Cardiac fibroblast (primary cell): ENCODE measurements at regions not wholly inside any gene's neighbourhood (a gene's known extent, or its start where the extent isn't known, plus 50 kb on each side); places are given as distances from the start of the nearest gene placed in this dataset.

Experiments
- DNase-seq, 2 donors: peaks; one replicate each; pipeline versions ENCODE4 v3.0.0 to v3.0.0-alpha.2; 2010; ENCODE audit warnings: low read depth in 2 of 2
- H3K4me3 ChIP-seq, 2 donors: replicated peaks in 1 of 2; 1 replicate in 1 of 2; 2 replicates in 1 of 2; pipeline ENCODE4 v1.5.1; 2011; ENCODE audit warnings: low read depth in 2 of 2, low read length in 2 of 2, mild to moderate bottlenecking in 2 of 2, moderate library complexity in 1 of 2
- TF ChIP-seq, protein P1 (sequence below): IDR thresholded peaks from one replicate; pipeline ENCODE4 v1.5.1; 2011; ENCODE audit warnings: low read depth, mild to moderate bottlenecking, low read length, inconsistent platforms

DNA sequence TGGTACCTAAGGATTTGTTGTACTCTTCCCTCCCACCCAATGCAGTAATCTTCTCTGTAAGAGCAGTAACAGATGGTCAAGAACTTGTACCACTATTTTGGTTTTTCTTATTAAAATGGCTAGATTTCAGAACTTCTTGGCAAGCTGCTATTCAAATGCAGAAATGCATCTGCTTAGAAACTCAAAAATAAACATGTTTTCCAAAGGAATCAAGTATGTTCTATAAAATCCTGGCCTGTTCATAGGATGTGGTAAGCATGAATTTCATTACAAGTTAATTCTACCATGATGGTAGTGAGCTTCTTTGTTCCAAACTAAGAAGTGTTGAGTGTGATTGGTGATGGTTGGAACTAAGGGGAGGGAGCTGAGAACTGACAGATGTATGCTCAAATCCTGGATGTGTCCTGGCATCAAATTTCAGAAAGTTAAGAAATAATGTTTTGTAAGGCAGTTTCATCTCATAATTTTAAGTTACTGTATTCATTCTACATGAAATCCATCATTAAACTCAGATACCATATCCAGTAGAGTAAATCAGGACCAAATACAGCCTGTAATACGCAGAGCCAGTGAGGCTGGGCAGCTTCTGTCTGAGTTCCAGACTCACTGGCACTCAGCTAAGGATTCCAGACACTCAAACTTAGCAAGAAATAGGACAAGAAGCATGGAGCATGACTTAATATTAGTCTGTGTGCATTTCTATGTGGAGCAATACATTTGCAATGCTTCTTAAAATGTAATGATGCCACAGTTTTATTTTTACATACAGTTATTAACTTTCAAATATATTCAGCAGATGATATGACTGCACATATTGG lies 119.6 kb downstream of the TES start:
- no peak for DNase-seq
- TF ChIP-seq, protein P1, sequence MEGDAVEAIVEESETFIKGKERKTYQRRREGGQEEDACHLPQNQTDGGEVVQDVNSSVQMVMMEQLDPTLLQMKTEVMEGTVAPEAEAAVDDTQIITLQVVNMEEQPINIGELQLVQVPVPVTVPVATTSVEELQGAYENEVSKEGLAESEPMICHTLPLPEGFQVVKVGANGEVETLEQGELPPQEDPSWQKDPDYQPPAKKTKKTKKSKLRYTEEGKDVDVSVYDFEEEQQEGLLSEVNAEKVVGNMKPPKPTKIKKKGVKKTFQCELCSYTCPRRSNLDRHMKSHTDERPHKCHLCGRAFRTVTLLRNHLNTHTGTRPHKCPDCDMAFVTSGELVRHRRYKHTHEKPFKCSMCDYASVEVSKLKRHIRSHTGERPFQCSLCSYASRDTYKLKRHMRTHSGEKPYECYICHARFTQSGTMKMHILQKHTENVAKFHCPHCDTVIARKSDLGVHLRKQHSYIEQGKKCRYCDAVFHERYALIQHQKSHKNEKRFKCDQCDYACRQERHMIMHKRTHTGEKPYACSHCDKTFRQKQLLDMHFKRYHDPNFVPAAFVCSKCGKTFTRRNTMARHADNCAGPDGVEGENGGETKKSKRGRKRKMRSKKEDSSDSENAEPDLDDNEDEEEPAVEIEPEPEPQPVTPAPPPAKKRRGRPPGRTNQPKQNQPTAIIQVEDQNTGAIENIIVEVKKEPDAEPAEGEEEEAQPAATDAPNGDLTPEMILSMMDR, result no peak

DNA sequence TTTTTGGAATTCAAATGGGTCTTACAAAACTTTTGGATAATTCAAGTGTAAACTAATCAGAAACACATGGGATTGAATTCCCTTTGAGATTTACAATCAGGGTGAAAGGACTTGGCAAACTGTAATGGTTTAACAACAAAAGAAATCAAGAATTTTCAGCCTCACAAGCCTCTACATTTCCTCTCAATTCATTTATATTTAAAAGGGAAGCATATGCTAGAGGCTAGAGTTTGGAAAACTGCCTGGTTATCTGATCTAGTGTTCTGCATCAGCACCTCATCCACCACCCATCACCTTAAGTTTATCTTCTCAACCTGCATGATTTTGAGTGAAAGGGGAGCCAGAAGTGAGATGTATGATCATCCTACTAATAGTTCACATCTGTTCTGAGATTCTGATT lies 120.7 kb downstream of the TES start:
- DNase-seq, result peak in 1 of 2 donors; percentile 79
- no peak overlapping the region for H3K4me3 ChIP-seq
- TF ChIP-seq, protein P1, result no peak

More for the DNA sequence above, 119.6 kb downstream of the TES start:
- no peak overlapping the region for H3K4me3 ChIP-seq

DNA sequence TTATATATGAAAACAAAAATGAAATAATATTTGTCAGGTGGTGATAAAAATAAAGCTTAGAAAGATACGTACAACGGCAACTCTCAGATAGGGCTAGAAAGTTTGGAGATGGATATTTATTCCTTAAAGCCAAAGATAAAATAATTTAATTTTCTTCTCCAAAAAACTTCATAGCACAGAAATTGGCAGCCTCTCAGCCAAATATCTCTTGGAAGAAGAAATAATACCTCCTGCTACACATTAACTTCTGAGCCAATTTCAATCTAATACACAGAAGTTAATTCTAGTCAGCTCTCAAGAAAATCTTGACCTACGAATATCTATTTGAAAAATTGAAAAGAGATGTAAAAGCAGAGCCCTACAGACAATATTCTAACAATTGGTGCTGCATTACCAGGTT lies 122.4 kb downstream of the TES start:
- DNase-seq, result no peak
- no peak overlapping the region for H3K4me3 ChIP-seq
- TF ChIP-seq, protein P1, result no peak

DNA sequence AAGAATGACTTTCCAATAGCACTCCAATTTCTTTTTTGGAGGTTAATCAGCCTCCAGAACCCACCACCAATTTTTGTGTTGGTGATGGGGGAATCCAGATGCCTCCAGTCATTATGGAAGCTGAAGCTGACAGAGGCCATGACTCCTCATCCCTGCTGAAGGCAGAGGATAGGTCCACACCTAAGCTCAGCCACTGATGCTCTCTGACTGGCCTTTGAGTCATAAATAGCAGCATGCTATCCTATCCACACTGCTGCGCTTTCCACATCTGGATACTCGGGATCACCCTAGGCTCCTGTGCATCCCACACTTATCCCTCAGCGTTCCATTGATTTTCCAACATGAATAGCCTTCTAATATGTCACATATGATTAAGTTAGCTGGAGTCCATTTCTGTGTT lies 124.2 kb downstream of the TES start:
- peak in 1 of 2 donors; percentile 59 for DNase-seq
- no peak overlapping the region for H3K4me3 ChIP-seq
- TF ChIP-seq, protein P1, result no peak

DNA sequence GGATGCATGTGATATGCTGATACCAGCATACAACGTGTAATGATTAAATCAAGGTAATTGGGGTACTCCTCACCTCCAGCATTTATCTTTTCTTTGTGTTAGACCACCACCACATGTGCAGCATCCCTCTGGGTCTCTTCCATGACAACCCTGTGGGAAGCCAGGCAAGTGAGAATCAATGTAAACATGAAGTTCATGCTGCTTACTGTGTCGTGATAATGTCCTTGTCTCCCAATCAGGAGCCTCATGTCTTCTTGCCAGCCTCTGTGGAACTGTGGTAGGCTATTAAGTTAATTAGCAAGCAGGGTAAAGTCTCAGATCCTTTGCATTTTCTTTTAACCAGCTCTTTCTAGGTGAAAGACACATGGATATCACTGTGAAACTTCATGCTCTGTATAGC lies 126.7 kb downstream of the TES start:
- H3K4me3 ChIP-seq, result no peak overlapping the region
- TF ChIP-seq, protein P1, result no peak
- no peak for DNase-seq

DNA sequence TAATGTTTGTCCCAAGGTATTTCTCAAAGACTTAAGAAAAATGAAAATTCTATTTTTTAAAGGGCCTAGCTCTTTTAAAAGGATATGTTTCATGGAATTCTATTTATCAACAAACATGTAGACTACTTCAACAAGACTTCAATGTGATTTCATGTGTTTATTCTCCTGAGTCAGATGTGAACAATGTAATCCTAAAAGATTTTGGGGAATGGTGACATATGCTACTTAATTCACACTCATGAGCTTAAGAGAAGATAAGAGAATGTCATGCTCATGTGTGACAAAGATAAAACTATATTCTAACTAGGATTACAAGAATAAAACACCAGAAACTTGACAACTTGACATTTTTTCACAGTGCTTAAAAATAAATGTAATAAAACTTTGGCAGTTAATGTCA lies 127.5 kb downstream of the TES start:
- DNase-seq, result no peak
- no peak overlapping the region for H3K4me3 ChIP-seq
- TF ChIP-seq, protein P1, result no peak
